ENCODE measurements at regions not wholly inside any gene's neighbourhood (a gene's known extent, or its start where the extent isn't known, plus 50 kb on each side); places are given as distances from the start of the nearest gene placed in this dataset.

GRCh38 chr6:93790981-93791380 lies 371.6 kb upstream of the EPHA7 start:
- no peaks in the 10 kb centered on the region for H3K36me3 ChIP-seq
- intact Hi-C loops (cut with DNase I; ENCODE audit: low total_unique reads) = no loop called here
- no peaks in the 10 kb centered on the region for H3K9me3 ChIP-seq
- TF ChIP-seq CTCF (IDR thresholded peaks at IDR 0.05) = no peak
- no peaks in the 10 kb centered on the region for H3K4me1 ChIP-seq
- no peak overlapping the region for H3K27ac ChIP-seq
- no peak overlapping the region for H3K4me3 ChIP-seq
- DNase-seq = no peak
- H3K27me3 ChIP-seq = no peaks in the 10 kb centered on the region

GRCh38 chr6:93789532-93789931 lies 370.2 kb upstream of the EPHA7 start:
- H3K36me3 ChIP-seq = no peaks in the 10 kb centered on the region
- no peaks in the 10 kb centered on the region for H3K4me1 ChIP-seq
- intact Hi-C loops (cut with DNase I; ENCODE audit: low total_unique reads) = no loop called here
- H3K27me3 ChIP-seq = no peaks in the 10 kb centered on the region
- no peak for TF ChIP-seq CTCF (IDR thresholded peaks at IDR 0.05)
- H3K9me3 ChIP-seq = no peaks in the 10 kb centered on the region
- no peak overlapping the region for H3K4me3 ChIP-seq
- no peak for DNase-seq
- no peak overlapping the region for H3K27ac ChIP-seq

GRCh38 chr6:93787841-93788240 lies 368.5 kb upstream of the EPHA7 start:
- DNase-seq = no peak
- TF ChIP-seq CTCF (IDR thresholded peaks at IDR 0.05) = no peak
- Histone ChIP-seq H3K36me3 (no peaks in the 10 kb centered on the region), H3K27ac (no peak overlapping the region), H3K4me1 (no peaks in the 10 kb centered on the region), H3K9me3 (no peaks in the 10 kb centered on the region), H3K4me3 (no peak overlapping the region), H3K27me3 (no peaks in the 10 kb centered on the region)
- intact Hi-C loops (cut with DNase I; ENCODE audit: low total_unique reads) = no loop called here

GRCh38 chr6:93786474-93787330 lies 367.3 kb upstream of the EPHA7 start:
- TF ChIP-seq CTCF (IDR thresholded peaks at IDR 0.05) = no peak
- no peaks in the 10 kb centered on the region for H3K36me3 ChIP-seq
- H3K4me1 ChIP-seq = no peaks in the 10 kb centered on the region
- no peak overlapping the region for H3K27ac ChIP-seq
- no peak for DNase-seq
- H3K9me3 ChIP-seq = no peaks in the 10 kb centered on the region
- intact Hi-C loops (cut with DNase I; ENCODE audit: low total_unique reads) = no loop called here
- no peaks in the 10 kb centered on the region for H3K27me3 ChIP-seq
- H3K4me3 ChIP-seq = no peak overlapping the region

GRCh38 chr6:93785694-93786030 lies 366.3 kb upstream of the EPHA7 start:
- Histone ChIP-seq H3K36me3 (no peaks in the 10 kb centered on the region), H3K4me3 (no peak overlapping the region), H3K27me3 (no peaks in the 10 kb centered on the region), H3K9me3 (no peaks in the 10 kb centered on the region), H3K27ac (no peak overlapping the region), H3K4me1 (no peaks in the 10 kb centered on the region)
- intact Hi-C loops (cut with DNase I; ENCODE audit: low total_unique reads) = no loop called here
- no peak for TF ChIP-seq CTCF (IDR thresholded peaks at IDR 0.05)
- DNase-seq = no peak
